T-helper 1 cell treated with Interleukin-12 subunit alpha and Interleukin-12 subunit beta and Interleukin-4 antibody, amounts not matched to agents 30 μg/mL and 1 μg/mL, for 36 hours (primary cell): ENCODE measurements at regions not wholly inside any gene's neighbourhood (a gene's known extent, or its start where the extent isn't known, plus 50 kb on each side); places are given as distances from the start of the nearest gene placed in this dataset.

ENCODE experiments used
- H3K27ac Mint-ChIP-seq: one replicate; pipeline ENCODE4 v1.8.0; 2021; ENCODE audit warnings: mild to moderate bottlenecking, mixed read lengths
- H3K27me3 Mint-ChIP-seq: one replicate; pipeline ENCODE4 v1.8.0; 2021; ENCODE audit warnings: low read depth, mixed read lengths
- H3K36me3 Mint-ChIP-seq: one replicate; pipeline ENCODE4 v1.8.0; 2021; ENCODE audit warnings: low read depth, mixed read lengths
- H3K4me1 Mint-ChIP-seq: one replicate; pipeline ENCODE4 v1.8.0; 2021; ENCODE audit warnings: low read depth, mixed read lengths
- H3K4me3 Mint-ChIP-seq: one replicate; pipeline ENCODE4 v1.8.0; 2021; ENCODE audit warnings: mild to moderate bottlenecking, moderate library complexity, mixed read lengths
- H3K9me3 Mint-ChIP-seq: one replicate; pipeline ENCODE4 v1.8.0; 2021; ENCODE audit warnings: mixed read lengths

DNA sequence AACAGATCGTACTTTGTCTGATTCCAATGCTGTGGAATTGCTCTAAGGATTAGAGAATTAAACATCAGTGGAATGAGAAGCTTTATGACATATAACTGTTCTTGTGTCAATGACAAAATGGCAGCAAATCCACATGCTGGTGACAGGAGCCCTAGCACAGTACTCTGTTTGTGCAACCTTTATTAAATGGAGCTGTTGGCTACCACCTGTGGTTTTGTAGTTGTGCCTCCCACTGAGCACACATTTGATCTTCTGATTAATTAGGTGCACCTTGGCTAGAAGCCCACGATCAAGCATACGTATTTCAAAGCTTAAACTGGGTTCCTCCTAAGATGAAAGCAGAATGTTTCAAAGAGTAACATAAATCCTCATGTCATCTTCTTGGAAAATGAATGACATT, 394.0 kb upstream of the IGFBP7 start:
- H3K4me1 Mint-ChIP-seq, result no peaks in the 10 kb centered on the region
- H3K27me3 Mint-ChIP-seq, result no peaks in the 10 kb centered on the region
- H3K36me3 Mint-ChIP-seq, result no peaks in the 10 kb centered on the region
- H3K4me3 Mint-ChIP-seq, result no peak overlapping the region
- no peaks in the 10 kb centered on the region for H3K9me3 Mint-ChIP-seq
- H3K27ac Mint-ChIP-seq, result no peak overlapping the region

DNA sequence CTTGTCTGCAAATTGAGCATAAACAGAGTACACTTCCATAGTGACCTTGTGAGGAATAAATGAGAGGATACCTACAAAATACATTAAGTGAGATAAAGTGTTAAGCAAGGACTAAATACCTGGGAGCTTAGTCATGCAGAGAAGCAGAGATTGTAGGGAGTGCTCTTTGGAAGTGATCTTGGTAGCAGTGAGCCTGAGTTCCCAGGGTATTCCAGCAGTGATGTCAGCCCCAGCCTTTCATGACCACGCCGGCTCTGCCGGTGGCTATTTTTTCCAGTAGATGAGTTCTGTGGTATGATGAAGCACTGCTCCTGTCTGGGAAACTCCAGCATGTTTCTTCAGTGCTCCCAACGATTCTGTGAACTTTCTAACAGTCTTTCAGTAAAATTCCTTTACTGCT, 391.5 kb upstream of the IGFBP7 start:
- Mint-ChIP-seq H3K27me3 (no peaks in the 10 kb centered on the region), H3K27ac (no peak overlapping the region), H3K36me3 (no peaks in the 10 kb centered on the region), H3K4me1 (no peaks in the 10 kb centered on the region), H3K9me3 (no peaks in the 10 kb centered on the region), H3K4me3 (no peak overlapping the region)

DNA sequence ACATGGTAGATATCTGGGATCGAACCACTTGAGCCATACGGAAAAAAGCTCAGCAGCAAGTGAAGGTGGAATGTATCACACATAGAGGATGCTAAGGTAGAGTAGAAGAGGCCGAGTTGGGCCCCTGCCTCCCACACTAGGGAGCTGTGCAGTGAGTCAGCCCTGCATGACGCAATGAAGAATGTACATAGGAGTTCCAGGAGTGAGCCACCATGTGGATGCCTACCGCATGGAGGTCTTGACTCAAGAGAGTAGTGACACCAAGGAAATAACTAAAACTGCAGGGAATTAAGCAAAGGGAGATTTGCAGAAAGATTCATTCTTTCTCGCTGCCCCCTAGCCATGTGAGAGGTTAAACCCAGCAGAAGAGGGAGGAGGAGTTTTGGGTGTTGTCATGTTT, 389.6 kb upstream of the IGFBP7 start:
- H3K27me3 Mint-ChIP-seq, result no peaks in the 10 kb centered on the region

DNA sequence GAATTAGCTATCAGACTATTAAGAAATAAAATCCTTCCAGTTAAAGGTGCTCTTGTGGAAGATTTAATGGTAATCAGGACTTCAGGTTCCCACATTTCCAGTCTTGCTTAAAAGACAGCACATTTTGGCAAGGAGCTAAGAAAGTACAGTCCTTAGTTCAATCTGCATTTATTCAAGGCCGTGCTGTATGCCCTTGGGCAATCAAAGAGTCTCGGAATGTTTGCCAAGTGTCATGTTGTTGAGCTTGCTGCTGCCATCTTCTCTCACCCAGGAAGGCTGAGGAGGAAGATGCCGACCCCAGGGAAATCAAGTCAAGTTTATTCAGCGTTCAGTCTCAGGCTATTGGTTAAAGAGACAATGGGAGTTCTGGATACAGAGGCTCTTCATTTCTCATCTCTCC, 388.1 kb upstream of the IGFBP7 start:
- H3K36me3 Mint-ChIP-seq, result no peaks in the 10 kb centered on the region
- H3K9me3 Mint-ChIP-seq, result no peaks in the 10 kb centered on the region
- no peak overlapping the region for H3K4me3 Mint-ChIP-seq
- no peaks in the 10 kb centered on the region for H3K4me1 Mint-ChIP-seq
- no peaks in the 10 kb centered on the region for H3K27me3 Mint-ChIP-seq
- H3K27ac Mint-ChIP-seq, result no peak overlapping the region

More for the DNA sequence above, 389.6 kb upstream of the IGFBP7 start:
- H3K36me3 Mint-ChIP-seq, result no peaks in the 10 kb centered on the region
- H3K9me3 Mint-ChIP-seq, result no peaks in the 10 kb centered on the region
- no peak overlapping the region for H3K4me3 Mint-ChIP-seq
- no peaks in the 10 kb centered on the region for H3K4me1 Mint-ChIP-seq
- no peak overlapping the region for H3K27ac Mint-ChIP-seq

DNA sequence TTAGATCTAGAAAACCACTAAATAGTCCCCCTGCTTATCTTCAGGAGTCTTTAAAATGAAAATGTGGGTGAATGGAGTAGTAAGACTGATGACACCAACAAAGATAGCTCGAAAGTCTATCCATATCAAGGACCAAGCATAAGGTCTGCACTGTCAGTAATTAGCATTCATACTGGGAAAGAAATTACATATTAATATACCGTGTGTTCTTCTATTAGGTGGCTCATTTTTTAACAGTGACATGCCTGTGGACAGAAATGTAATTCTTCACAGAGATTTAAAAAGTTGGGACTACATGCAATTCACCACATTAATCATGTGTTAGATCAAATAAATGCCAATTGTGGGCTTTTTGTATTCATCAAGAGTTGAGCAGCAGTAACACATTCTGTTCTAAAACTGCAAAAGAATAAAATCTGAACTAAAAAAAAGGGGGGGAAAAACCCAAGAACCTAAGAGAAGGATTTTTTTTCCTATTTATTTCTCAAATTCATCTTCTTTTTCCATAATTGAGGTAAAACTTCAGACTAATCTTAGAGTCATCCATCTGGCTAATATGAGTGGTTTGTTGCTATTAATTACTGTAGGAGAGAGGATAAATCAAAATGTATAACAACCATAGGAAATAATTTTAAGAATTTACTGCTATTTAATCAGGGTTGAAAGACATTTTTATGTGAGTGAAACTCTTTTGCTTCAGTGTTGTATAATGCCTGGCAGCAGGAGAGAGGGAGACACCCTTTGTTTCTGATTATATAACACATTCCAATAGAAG, 386.7 kb upstream of the IGFBP7 start:
- H3K4me3 Mint-ChIP-seq, result no peak overlapping the region
- H3K4me1 Mint-ChIP-seq, result no peaks in the 10 kb centered on the region

DNA sequence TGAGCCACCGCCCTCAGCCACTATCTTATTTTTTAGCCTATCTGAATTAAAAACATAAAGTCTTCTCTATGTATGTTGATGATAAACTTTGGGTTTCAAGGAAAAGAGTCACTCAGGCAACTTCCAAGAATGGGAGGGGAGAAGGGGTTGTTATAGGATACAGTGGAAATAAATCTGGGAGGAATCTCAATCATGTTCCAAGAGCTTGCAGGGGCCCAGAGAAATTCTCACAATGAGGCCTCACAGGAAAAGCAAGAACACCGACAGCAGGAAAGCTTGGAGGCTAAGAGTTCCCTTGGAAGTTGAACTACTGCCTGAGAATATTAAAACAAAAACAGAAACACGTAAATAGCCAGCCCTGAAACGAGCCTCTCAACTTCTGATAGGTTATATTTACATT, 384.6 kb upstream of the IGFBP7 start:
- Mint-ChIP-seq H3K36me3 (no peaks in the 10 kb centered on the region), H3K27me3 (no peaks in the 10 kb centered on the region), H3K27ac (no peak overlapping the region), H3K9me3 (peaks cover 4% of the 10 kb centered on the region), H3K4me1 (no peaks in the 10 kb centered on the region), H3K4me3 (no peak overlapping the region)

More for the DNA sequence above, 386.7 kb upstream of the IGFBP7 start:
- H3K27me3 Mint-ChIP-seq, result no peaks in the 10 kb centered on the region
- H3K9me3 Mint-ChIP-seq, result peaks cover 4% of the 10 kb centered on the region
- no peaks in the 10 kb centered on the region for H3K36me3 Mint-ChIP-seq
- H3K27ac Mint-ChIP-seq, result no peak overlapping the region

DNA sequence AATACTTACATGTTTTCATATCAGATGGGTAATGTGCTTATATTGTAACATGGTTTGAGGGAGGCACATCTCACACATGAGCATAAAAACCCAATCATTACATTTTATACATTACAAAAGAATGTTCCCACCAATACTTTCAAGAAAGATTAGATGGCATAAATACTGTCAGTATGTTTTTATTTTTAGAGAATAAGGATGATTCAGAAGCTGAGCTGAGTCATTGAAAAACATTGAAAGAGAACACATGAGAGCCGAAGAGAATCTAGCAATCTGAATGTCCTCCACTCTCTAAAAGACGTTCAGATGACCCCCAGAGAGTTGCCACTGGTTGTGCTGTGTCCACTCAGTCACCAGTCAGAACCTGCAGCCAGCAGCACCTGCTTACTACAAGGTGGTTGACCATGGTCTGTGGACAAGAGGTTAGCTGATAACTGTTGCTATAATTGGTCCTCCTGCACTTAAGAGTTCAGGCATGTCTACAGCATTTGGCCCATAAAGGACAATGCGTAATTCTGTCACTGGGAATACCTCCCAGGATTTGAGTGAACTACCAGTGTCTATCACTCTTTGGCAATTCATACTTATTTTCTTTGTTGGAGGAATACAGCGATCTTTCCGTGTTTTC, 382.2 kb upstream of the IGFBP7 start:
- Mint-ChIP-seq H3K4me3 (no peak overlapping the region), H3K4me1 (no peaks in the 10 kb centered on the region), H3K36me3 (no peaks in the 10 kb centered on the region), H3K9me3 (peaks cover 4% of the 10 kb centered on the region), H3K27ac (no peak overlapping the region), H3K27me3 (no peaks in the 10 kb centered on the region)

DNA sequence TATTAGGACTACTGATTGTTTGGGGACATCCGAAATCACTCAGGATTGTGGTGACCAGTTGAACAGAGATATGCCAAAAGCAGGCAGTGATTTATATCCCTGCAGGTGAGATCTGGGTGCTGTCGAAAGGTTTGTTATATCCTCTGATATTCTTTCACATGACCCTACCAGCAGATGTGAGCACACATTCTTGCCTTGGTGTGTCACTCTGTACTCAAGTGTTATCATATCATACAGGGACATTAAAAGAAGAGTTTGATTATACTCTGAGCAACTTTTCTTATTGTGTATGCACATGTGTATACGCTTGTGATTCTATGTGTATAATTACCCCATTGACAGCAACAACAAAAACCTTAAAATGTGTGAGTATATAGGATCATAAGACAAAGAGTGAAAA, 381.2 kb upstream of the IGFBP7 start:
- no peaks in the 10 kb centered on the region for H3K36me3 Mint-ChIP-seq
- H3K9me3 Mint-ChIP-seq, result peaks cover 4% of the 10 kb centered on the region
- H3K4me1 Mint-ChIP-seq, result no peaks in the 10 kb centered on the region
- no peak overlapping the region for H3K27ac Mint-ChIP-seq
- H3K4me3 Mint-ChIP-seq, result no peak overlapping the region
- H3K27me3 Mint-ChIP-seq, result no peaks in the 10 kb centered on the region

DNA sequence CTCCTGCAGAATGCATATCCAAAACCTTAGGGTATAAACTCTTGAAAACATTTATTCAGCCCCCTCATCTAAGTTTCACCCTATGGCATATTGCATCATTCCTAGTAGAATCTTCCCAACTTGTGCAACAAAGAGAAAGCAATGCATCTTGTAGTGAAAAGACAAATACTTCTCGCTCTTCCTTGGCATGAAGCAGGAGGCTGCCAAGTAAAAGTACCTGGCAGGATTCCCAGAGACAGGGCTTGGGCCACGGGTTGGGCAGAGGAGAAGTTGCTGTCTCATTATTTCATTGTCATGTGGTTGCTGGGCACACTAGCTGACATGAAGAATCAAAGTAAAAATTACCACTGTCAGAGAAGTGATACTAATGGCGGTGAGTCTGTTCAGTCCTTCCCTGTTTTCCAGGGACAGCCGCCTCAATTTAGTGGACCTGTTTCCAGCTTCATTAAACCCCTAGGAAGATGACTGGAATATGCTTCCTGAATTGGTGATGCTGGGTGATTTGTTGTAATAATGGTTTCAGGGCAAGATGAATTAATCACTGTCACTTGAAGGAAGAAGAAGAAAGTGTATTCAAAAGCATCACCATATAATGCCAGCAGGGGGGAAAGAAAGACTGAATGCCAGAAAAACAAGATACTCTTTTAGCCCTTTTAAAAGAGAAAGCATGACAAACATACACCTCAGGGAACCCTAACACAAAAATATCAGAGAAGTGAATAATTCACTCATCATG, 380.5 kb upstream of the IGFBP7 start:
- H3K9me3 Mint-ChIP-seq, result peaks cover 4% of the 10 kb centered on the region
- no peaks in the 10 kb centered on the region for H3K36me3 Mint-ChIP-seq
- H3K4me3 Mint-ChIP-seq, result no peak overlapping the region
- no peaks in the 10 kb centered on the region for H3K27me3 Mint-ChIP-seq
- H3K27ac Mint-ChIP-seq, result no peak overlapping the region
- no peaks in the 10 kb centered on the region for H3K4me1 Mint-ChIP-seq

DNA sequence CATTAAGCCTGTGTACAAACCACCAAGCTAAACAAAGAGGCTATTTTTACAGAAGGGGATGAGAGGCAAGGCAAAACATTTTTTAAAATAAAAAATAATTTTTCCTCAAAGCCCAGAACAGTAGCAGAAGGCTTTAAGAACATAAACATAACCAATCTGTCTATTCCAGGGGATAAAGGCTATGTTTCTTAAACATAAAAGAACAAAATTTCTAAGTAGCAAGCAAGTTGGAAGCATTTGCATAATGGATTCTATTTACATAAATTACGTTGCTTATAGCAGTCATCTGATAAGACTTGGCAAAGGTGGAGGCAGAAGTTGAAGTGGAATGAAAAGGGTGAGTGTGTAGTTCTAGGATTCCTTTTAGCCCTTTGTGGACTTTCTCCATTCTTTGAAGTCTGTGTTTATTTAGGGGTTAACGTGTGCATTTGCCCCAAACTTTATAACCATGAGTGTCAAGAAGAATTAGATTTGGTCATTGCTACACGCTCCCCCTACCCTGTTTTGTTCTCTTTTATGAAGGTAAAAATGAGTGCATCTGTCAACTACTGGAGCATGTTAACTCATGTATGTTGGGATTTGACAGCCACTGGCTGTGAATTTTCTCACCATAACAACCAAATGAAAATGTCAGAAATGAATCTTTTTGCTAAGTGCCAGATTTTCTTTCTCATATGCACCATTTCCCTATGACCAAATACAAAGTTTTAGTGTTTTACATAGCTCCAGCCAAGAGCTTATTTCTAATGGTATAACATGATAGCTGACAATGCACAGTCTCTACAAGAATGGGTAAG, 378.4 kb upstream of the IGFBP7 start:
- H3K27ac Mint-ChIP-seq, result no peak overlapping the region
- H3K4me3 Mint-ChIP-seq, result no peak overlapping the region
- H3K36me3 Mint-ChIP-seq, result no peaks in the 10 kb centered on the region
- no peaks in the 10 kb centered on the region for H3K27me3 Mint-ChIP-seq
- H3K4me1 Mint-ChIP-seq, result no peaks in the 10 kb centered on the region
- peaks cover 4% of the 10 kb centered on the region for H3K9me3 Mint-ChIP-seq

DNA sequence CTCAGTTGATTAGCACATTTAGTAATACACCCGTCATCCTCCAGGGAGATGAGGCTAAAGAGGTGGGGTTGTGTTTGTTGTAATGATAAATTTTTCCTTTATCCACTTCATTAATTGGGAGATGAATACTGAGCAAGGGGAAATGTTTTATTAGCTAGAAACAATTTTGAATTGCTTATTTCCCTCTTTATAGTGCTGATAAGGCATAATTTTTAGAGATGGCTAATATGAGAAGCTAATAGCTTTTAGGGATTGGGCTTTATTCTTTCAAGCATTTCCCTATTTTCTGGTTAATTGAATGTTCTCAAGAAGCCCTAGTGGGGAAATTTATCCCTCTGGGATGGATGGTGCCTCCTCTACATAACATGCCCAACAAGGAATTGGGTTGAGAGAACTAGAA, 365.2 kb upstream of the IGFBP7 start:
- H3K27me3 Mint-ChIP-seq, result no peaks in the 10 kb centered on the region
- H3K36me3 Mint-ChIP-seq, result no peaks in the 10 kb centered on the region
- no peak overlapping the region for H3K27ac Mint-ChIP-seq
- peaks cover 5% of the 10 kb centered on the region for H3K9me3 Mint-ChIP-seq
- no peak overlapping the region for H3K4me3 Mint-ChIP-seq
- no peaks in the 10 kb centered on the region for H3K4me1 Mint-ChIP-seq

DNA sequence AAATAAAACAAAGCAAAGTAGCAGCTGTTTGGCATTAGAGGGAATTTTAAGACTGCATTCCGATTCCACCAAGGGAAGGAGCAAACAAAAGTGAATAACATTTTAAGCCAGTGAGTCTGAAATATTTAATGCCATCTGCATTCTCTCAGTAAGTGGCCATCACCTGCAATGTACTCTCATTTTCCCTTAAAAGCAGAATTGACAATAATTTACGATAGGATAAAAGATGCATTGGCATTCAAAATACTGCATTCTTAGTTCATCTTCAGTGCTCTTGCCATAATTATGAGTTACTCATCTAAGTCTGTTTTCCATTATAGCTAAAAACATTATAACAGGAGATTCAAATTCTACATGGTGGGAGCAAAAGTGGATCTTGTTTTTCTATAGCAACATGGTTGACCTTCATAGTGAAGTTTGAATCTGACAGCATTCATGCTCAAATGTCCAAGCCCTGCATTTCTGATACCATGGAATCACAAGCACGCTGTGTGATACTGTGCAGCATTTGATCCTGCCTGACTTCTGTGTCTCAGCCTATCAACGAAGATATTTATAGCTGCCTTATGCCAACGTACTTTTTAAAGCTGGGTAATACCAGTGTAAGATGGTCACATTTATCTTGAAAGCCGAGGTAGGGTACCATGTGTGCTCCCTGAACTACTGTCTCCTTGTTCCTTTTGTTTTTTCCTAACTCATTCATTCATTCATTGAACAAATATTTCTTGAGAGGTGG, 355.3 kb upstream of the IGFBP7 start:
- H3K4me3 Mint-ChIP-seq, result no peak overlapping the region
- H3K36me3 Mint-ChIP-seq, result no peaks in the 10 kb centered on the region
- H3K9me3 Mint-ChIP-seq, result peaks cover 13% of the 10 kb centered on the region
- H3K27me3 Mint-ChIP-seq, result no peaks in the 10 kb centered on the region
- H3K4me1 Mint-ChIP-seq, result no peaks in the 10 kb centered on the region
- no peak overlapping the region for H3K27ac Mint-ChIP-seq

DNA sequence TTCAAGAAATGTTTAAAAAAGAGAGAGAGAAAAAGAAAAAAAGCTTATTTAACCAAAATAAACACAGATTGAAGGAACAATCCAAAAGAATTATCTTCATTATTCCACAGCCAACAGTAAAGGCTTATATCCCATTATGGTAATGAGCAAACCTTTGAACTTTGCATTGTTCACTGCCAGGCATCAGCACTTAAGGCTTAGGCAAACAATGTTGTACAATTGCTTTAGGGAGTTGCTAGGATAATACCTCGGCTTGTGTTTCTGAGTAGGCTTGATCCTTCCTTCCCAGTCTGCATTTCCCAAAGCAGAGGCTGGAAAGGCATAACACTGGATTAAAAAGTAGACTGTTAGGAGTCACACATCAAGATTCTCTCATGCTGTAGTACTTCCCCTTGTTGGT, 352.7 kb upstream of the IGFBP7 start:
- Mint-ChIP-seq H3K4me3 (no peak overlapping the region), H3K27me3 (no peaks in the 10 kb centered on the region), H3K9me3 (no peaks in the 10 kb centered on the region), H3K36me3 (no peaks in the 10 kb centered on the region), H3K27ac (no peak overlapping the region), H3K4me1 (no peaks in the 10 kb centered on the region)

DNA sequence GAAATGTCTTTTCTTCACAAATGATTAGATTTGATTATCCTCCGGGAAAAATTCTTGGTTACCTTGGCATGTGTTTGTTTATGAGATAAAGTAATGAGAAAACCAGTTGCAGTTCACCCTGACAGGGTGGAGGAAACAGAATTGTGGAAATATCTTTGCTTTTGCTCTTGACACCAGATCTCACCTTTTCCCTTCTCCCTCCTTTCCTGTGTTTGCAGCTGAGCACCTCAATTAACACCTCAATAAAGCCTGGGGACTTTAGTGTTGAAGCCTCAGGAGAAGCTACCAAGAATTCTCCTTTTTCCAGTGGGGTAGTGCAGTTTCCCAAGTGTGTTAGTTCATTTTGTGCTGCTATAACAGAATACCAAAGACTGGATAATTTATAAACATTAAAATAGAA, 350.8 kb upstream of the IGFBP7 start:
- Mint-ChIP-seq H3K9me3 (no peaks in the 10 kb centered on the region), H3K36me3 (no peaks in the 10 kb centered on the region), H3K27me3 (no peaks in the 10 kb centered on the region), H3K27ac (no peak overlapping the region), H3K4me3 (no peak overlapping the region), H3K4me1 (no peaks in the 10 kb centered on the region)
